Endothelial cell of umbilical vein (primary cell): ENCODE measurements at regions not wholly inside any gene's neighbourhood (a gene's known extent, or its start where the extent isn't known, plus 50 kb on each side); places are given as distances from the start of the nearest gene placed in this dataset.

Experiments used
- CTCF ChIP-seq, 2 donors: IDR thresholded peaks; 1 replicate in 1 of 2; 2 replicates in 1 of 2; pipeline ENCODE4 v1.5.1; 2011; ENCODE audit warnings: low read length in 2 of 2, mild to moderate bottlenecking in 2 of 2, moderate library complexity in 2 of 2, control low read depth in 1 of 2, inconsistent platforms in 1 of 2, low read depth in 1 of 2; ENCODE audit not compliant: insufficient read depth in 1 of 2; ENCODE audit errors: extremely low read depth in 1 of 2
- GATA2 ChIP-seq: IDR thresholded peaks from 2 replicates; pipeline ENCODE4 v1.7.0; 2011; ENCODE audit warnings: low read depth, mild to moderate bottlenecking, moderate library complexity, mixed read lengths, low read length; ENCODE audit not compliant: insufficient read length, insufficient read depth
- POLR2A ChIP-seq: IDR thresholded peaks from 2 replicates; pipeline ENCODE4 v1.6.1; 2012; ENCODE audit warnings: low read depth, mild to moderate bottlenecking, control low read depth, low read length
- POLR2AphosphoS5 ChIP-seq: IDR thresholded peaks from 2 replicates; pipeline ENCODE4 v1.6.1; 2012; ENCODE audit warnings: low read depth, mild to moderate bottlenecking, control low read depth, low read length, moderate library complexity; ENCODE audit not compliant: insufficient read depth
- TF ChIP-seq, protein P1 (sequence below): IDR thresholded peaks from 2 replicates; pipeline ENCODE4 v1.6.1; 2011; ENCODE audit not compliant: insufficient read depth, insufficient read length

DNA sequence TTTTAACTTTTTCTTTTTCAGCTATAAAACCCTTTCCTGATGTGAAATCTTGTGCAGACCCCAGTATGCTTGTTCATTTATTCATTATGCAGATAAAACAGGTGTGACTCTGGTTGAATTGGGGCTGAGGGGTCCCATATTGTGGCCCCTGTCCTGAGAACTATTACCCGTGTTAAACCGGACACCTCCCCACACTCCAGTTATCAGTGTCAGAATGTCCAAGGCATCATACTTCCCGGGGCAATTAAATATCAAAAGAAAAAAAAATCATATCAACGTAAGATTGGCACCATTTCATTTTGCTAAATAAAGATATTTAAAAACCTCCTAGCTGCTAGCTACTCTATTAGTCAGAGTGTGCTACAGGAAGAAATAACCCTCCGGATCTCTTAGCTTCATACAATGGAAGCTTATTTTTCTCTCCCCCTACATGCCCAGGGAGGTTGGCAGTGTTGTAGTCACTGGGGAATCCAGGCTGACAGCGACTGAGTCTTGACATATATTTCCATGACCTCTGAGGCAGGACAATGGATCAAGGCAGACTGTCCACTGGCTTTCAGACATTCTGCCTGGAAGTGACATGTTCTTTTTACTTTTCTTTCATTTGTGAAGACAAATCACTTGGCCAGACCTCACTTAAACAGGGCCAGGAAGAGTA lies 170.0 kb downstream of the SEC61B start:
- TF ChIP-seq CTCF (IDR thresholded peaks at IDR 0.05; ENCODE audit: extremely low read depth in 1 of 2, insufficient read depth in 1 of 2, low read depth in 1 of 2, low read length in 2 of 2) (no peak), POLR2A (no peak), POLR2AphosphoS5 (no peak), GATA2 (no peak)
- TF ChIP-seq, protein P1, sequence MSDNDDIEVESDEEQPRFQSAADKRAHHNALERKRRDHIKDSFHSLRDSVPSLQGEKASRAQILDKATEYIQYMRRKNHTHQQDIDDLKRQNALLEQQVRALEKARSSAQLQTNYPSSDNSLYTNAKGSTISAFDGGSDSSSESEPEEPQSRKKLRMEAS, result no peak
